ENCODE measurements at regions not wholly inside any gene's neighbourhood (a gene's known extent, or its start where the extent isn't known, plus 50 kb on each side); places are given as distances from the start of the nearest gene placed in this dataset.
"Not testable (repeated sequence)": the region's sequence is repeated elsewhere in the genome, so short reads cannot be mapped to it uniquely, and the experiment has no call there.

DNA sequence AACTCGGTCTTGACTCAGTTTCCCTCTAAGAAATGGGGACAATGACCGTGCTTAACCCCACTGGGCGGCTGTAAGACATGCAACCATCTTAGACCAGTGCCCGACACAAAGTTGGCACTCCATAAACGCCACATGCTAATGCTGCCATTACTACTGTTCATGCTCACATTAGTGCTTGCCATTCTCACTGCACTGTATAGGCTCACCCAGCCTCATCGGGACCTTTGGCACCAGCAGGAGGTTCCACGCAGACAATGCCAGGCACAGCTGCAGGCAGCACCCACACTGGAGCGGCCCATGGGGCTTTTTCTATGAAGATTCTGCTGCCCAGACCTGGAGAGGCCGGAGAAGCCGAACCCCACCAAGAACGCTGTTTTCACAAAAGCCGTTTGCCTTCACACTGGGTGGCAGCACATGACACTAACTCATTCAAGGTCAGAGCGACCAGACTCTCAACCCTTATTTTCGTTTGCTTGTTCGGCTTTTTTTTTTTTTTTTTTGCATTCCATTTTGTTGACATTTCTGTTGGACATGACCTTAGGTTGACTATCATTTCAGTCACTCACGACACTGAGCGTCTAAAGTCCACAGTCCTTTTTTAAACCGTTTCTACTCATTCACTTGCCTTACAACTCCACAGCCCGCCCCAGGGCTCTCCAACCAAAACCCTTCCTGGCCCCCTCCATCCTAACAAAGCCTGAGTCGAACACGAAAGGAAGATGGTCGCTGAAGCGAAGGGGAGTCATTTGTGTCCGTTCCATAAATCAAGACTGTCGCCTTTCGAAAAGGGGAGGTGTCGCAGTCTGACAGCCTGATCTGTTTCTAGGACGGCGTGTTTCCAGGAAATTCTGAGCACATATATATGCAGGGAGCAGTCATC lies 124.4 kb upstream of the RNF32 start:
- no peak for DNase-seq (ENCODE audit: low read depth)

DNA sequence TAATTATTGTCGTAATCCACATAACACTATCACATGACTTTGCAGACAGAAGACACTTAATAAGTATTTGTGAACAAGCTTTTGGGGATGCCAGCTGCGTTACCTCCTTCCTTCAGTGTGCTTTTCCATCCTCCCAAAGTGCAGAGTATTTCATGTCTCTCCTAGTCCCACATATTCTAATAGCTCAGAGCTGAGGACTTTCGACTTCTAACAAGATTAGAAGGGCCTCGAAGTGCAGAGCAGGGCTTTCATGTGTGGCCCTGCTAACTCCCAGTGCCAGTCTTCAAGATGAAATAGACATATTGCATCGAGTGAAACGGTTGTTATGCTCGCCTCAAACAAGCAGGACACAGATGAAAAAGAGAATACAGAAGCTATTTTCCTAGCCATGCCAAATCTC lies 125.7 kb upstream of the RNF32 start:
- DNase-seq (ENCODE audit: low read depth): no peak

DNA sequence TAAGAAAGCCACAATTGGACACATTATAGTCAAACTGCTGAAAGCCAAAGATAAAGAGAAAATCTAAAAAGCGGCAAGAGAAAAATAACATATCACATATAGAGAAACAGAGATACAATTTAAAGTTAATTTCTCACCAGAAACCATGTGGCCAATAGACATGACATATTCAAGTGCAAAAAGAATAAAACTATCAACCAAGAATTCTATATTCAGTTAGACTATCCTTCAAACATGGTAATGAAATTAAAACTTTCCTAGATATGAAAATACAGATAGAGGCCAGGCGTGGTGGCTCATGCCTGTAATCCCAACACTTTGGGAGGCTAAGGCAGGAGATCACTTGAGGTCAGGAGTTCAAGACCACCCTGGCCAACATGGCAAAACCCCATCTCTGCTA lies 129.1 kb upstream of the RNF32 start:
- no peak for DNase-seq (ENCODE audit: low read depth)

DNA sequence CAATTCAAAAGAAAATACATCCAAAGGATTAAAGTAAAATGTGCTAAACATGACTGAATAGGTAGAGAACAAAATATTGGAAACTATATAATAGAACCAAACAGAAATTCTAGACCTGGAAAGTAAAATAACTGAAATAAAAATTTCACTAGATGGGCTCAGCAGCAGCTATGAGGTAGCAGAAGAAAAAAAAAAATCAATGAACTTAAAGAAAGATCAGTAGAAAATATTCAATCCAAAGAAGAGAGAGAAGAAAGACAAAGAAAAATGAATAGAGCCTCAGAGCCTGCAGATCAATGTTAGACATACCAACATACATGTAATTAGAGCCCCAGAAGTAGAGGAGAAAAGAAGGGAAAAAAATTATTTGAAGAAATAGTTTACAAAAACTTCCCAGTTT lies 129.6 kb upstream of the RNF32 start:
- no peak for DNase-seq (ENCODE audit: low read depth)

DNA sequence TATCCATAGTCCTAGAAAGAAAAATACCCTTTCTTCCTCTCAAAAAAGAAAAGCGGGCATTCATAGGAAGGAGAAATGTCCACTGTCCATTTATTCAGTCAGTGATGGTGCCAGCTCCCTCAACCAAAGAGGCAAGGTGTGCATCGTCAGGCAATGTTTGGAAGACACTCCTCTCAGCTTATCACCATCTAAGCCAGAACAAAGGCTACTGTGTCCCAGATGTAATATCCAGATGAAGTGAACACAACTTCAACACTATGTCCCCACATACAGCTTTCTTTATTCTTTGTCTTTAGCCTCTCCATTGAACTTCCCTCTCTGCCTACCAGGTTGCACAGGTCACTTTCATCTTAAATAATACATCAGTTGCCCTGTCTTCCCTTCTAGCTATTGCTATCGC lies 131.4 kb upstream of the RNF32 start:
- DNase-seq (ENCODE audit: low read depth): no peak

DNA sequence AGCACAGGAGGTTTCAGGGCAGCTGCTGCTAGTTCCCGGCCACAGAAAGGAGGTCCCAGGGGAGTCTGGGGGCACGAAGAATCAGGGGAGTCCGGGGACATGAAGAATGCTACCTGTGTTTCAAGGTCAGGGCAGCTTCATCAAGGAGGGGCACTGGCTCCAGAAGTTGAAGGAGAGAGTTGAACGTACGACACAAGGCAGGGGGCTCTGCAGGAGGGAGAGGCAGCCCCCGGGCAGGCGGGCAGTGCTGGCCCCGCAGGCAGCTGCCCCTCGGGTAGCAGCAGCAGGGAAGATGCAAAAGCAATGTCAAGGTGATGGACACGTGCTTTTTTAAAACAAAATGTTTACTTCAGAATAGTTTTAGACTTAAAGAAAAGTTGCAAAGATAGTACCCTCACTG lies 134.7 kb upstream of the RNF32 start:
- no peak for DNase-seq (ENCODE audit: low read depth)

DNA sequence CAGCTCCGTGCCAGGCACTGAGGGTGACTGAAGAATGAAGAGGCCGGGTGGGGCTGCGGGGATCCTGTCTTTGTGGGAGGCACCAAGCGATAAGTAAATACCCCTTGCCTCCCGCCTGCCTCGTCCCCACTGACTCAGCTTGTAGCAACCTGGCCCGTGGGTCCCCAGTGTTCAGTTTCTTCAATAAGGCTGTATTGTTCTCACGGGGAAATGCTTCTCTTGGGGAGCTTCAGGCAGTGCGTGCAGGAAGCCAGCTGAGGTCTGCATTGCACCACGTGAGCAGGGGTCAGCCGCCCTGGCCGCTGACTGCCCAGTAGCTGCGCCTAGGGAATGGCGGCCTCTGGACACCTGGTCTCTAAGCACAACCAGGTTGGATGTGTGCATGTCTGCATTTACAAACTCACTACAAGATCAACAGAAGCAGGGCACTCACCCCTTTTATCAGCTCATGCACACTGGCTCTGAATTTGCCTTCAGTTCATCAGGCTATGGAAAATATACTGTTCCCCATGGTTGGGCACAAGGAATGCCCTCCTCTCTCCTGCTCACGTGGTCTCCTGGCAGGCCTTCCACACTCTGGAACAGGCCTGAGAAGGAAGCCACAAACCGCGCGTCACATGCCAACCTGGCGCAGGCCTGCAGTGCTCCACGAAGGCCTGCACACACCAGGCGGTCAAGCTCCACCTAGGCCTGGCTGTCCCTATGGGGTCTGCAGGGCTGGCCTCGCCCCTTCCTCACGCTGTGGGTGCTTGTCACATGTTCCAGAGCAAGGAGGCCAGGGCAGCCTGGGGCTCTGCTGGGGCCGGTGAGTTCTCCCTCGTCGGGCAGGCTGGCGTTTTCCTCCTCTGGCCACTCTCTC lies 135.7 kb upstream of the RNF32 start:
- peak; percentile 57 for DNase-seq (ENCODE audit: low read depth)

DNA sequence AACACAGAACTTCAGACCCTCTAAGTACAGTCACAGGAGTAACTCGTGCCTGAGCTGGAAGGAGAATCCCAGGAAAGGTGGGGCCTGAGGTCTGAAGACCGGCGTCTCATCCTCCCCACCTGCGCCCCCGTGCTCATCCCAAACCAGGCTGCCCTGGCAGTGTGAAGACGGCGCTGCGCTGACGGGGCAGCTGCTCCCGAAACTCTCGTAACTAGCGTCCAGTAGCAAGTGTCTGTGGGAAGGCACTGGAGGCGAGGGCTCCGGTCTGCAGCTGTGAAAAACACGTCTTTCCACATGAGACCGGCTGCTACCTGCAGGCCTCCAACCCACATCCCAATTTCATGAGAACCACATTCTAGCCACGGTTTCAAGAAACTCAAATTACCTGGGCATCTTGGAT lies 136.6 kb upstream of the RNF32 start:
- DNase-seq (ENCODE audit: low read depth): no peak

DNA sequence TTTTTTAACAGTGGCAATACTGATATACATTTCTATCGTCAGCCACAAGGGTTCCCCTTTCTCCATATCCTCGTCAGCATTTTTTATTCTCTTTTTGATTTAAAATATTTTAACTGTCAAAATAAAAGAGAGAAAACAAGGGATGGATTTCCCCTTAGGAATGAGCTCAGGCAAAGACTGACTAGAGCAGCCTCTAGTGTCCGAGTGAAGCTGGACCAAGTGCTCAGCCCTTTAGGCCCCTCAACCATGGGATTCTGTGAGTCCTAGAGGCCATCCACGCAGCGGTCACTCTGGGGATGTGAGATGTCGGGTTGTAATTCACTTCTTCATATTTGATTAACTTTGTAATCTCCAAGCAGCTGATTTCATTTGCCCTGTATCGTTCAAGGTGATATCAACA lies 137.4 kb upstream of the RNF32 start:
- no peak for DNase-seq (ENCODE audit: low read depth)

DNA sequence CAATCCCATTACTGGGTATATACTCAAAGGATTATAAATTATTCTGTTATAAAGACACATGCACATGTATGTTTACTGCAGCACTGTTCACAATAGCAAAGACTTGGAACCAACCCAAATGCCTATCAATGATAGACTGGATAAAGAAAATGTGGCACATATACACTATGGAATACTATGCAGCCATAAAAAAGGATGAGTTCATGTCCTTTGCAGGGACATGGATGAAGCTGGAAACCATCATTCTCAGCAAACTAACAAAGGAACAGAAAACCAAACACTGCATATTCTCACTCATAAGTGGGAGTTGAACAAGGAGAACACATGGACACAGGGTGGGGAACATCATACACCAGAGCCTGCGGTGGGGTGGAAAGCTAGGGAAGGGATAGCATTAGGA lies 138.8 kb upstream of the RNF32 start:
- DNase-seq (ENCODE audit: low read depth): not testable (repeated sequence)

DNA sequence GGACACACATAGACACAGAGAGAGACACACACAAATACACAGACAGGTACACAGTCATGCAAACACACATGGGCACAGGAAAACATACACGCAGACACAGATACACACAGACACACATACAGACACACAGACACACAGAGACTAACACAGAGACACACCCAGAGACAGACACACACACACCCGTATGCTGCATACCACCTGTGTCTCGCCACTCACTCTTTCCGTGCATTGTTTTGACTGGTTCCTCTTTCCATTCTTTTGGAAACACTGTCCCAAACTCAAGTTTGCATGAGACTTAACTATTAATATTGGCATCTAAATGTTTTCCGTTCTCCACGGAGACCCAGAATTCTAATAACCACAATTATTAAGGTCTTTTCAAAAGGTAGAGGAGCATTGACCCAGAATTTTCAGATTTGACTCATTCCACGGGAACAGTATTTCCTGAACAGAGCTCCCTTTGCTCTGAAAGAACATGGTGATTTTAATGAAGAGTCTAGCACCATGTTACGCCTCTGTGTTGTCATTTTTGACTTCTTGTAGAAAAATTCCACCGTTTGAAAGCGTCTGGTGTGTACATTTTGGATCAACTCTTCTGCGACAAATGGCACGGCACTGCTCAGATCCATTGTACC lies 141.2 kb upstream of the RNF32 start:
- no peak for DNase-seq (ENCODE audit: low read depth)

DNA sequence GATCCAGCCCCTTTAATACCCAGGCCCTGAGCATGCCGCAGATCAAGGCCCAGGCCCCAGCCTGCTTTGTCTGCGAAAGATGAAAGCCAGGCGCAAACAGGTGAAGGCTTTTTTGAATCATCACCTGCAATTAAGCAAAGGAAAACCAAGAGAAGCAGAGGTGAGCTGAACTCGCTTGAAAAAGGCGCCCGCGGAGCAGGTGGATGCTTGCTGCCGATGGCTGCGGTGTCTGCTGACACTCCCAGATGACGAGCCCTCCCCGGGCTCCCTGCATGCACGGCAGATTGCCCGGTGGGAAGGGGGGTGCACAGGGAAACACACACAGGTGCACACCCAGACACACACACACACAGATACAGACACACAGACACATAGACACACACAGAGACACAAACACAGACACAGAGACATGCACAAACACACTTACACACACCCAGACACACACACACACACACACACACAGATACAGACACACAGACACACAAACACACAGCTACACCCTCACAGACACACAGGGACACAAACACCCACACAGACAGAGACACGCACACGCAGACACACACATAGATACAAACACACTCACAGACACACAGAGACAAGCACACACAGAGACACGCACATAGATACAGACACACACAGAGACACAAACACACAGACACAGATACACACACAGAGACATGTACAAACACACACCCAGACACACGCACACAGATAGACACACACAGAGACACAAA lies 142.6 kb upstream of the RNF32 start:
- no peak for DNase-seq (ENCODE audit: low read depth)

DNA sequence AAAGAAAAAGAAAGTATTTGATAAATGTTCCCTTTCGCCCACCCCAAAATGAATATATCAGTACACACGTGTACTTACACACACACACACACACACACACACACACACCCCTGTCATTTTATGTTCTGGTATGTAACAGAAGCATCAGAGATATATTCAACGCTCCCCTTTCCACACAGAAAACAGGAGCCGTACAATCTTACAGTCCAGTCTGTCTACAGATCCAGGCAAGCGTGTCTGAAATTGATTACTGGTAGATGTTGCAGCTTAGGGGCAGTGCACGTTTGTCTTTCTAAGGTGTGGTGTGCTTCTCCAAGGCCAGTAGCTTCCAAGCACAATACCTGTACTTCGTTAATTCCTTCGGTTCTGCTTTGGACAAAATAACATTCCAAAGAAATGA lies 143.7 kb upstream of the RNF32 start:
- no peak for DNase-seq (ENCODE audit: low read depth)

DNA sequence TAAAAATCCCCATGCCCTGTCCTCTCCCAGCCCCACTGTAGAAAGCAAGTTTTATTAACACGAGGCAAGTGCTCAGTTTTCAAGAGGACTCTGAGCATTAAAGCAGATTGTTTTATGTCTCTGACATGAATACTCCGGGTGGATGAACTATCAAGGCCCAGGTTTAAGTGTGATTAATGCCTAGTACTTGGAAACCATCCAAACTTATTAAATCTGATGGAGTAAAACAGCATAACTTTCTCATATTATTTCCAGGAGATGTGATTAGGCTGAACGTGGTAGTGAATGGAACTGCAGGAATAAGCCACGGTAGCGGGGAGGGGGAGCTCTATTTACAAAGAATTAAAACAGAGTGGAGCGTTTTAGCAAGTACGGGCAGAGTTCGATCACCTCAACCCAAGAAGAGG lies 144.2 kb upstream of the RNF32 start:
- no peak for DNase-seq (ENCODE audit: low read depth)

DNA sequence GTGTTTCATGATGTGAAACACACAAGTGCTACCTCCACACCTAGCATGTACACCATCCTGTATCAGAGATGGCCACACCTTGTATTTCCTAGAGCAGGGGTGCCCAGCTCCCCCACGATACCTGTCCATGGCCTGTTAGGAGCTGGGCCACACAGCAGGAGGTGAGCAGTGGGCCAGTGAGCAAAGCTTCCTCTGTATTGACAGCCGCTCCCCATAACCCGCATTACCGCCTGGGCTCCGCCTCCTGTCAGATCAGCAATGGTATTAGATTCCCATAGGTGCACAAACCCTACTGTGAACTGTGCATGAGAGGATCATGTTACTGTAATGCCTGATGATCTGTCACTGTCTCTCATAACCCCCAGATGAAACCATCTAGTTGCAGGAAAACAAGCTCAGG lies 145.6 kb upstream of the RNF32 start:
- no peak for DNase-seq (ENCODE audit: low read depth)

DNA sequence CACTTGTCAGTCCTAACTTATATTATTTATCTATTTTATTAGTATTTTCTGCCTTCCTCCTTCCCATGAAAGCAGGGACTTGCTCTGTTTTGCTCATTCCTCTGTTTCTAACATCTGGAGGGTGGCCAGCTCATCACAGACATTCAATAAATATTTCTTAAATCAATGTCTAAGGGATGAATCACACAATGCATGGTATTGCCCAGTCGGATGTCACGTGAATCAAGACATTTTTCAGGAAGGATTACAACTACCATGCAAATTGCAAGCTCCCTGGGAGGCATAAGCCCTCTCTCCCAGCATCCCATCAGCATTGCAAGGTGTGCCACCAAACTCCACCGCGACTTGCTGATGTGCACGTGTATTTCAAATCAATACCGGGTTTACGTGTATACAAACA lies 146.6 kb upstream of the RNF32 start:
- peak; percentile 58 for DNase-seq (ENCODE audit: low read depth)

DNA sequence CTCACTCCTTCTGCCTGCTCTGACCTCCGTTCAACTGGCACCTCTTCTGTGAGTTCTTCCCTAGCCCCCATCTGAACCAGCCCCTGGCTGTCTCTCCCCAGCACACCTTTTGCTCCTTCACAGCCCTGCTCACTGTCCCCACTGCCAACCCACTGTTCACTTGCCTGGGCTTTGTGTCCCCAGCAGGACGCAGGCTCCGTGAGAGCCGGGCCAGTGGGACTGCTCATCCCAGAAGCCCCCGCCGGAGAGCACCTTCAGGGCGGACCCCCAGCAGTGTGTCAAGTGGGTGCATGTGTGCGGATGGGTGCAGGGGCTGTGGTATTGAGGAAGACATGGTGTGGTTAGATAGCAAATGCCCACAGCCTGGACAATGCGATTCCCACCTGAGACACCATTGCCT lies 148.4 kb upstream of the RNF32 start:
- no peak for DNase-seq (ENCODE audit: low read depth)

DNA sequence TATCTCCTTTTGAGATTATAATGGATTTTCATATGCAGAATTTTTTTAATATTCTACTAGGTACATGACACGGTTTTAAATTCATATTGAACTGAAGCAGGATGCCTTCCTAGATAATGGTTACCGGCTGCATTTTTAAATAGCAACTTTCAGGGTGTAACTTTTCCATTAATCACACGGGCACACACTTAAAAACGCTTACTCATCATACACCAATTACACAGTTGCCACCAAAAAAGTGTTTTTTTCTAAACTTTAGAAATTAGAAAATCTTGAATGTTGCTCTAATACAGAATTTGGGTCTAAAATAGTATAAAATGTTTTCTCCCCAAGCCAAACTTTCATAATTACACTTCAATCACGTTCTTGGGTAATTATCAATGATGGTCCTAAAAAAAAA lies 149.1 kb upstream of the RNF32 start:
- DNase-seq (ENCODE audit: low read depth): no peak

DNA sequence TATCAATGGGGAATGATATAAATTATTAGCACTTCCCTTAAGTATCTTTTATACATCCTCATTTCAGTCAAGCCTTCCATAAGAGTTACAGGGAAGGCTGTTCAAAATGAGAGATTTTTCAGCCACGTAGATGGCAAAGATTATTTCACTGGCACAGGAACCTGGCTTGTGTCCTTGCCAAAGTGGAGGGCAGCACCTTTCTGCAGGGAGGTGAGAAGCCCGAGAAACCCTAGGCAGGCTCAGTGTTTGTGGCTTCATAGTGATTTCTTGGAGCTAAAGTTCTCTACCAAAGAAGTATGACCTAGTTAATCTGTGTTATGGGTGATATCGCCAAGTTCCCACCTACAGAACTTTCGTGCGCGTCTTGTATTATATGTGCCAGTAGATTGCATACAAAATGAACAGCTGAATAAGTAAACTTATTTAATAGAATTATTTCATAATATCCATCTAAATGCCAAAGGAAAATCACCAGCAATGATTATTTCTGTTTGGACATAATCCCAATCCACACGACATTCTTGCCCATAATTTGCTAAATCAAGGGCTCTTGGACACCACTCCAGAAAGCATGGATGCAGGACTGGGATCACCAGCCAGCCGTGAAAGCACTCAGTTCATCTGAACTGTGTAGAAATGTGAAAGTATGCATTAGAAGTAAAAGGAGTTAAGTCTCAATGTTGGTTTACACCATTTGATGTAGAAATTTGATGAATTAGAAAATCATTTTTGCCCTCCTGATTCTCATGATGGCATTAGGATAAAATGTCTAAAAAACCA lies 150.4 kb upstream of the RNF32 start:
- no peak for DNase-seq (ENCODE audit: low read depth)

DNA sequence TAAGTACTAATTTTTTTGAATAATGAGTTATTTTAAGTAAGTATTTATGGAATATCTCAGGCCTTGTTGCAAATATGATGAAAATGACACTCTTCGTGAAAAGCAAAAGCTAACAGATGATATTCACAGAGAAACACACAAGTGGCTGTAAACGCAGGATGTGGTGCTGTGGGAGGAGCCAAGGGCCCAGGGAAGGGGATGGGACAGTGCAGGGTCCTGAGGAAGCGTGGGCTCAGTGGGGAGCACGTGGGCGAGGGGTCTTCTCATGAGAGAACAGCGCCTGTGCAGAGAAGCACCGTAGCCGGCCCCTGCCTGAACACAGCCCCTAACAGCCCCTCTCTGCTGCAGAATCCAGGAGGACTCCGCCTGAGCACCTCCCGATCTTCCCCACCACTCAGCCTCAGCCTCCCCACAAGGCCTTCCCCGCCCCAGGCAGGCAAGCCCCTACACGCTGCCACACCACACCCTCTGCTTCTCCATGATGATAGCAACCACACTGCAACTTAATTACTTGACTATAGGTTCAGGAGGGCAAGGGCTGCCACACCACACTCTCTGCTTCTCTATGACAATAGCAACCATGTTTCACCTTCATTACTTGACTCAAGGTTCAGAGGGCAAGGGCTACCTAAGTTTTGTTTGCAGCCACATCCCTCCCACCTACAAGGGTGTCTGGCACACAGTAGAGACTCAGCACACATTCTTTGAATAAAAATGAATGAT lies 152.6 kb upstream of the RNF32 start:
- DNase-seq (ENCODE audit: low read depth): no peak

Data from Daoy (cell line).